ENCODE measurements at regions not wholly inside any gene's neighbourhood (a gene's known extent, or its start where the extent isn't known, plus 50 kb on each side); places are given as distances from the start of the nearest gene placed in this dataset.

DNA sequence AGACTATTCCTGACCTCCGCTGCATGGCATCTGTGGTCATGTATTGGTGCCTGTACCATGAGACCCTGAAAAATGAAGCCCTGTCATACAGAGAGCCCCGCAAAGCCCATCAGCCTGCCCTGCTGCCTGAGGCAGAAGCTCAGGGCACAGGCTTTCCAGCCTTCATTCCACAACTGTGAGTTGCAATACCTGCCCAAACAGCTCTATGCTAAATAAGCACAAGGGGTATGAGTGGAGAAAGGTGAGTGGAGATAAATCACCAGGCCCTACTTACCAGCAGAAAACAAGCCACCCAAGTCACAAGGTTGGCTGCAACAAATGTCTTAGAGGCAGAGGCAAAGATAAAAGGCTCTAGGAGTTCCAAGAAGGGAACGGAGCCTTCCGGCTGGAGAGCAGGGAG lies 277.4 kb downstream of the TNS1 start:
- TF ChIP-seq, protein P1, sequence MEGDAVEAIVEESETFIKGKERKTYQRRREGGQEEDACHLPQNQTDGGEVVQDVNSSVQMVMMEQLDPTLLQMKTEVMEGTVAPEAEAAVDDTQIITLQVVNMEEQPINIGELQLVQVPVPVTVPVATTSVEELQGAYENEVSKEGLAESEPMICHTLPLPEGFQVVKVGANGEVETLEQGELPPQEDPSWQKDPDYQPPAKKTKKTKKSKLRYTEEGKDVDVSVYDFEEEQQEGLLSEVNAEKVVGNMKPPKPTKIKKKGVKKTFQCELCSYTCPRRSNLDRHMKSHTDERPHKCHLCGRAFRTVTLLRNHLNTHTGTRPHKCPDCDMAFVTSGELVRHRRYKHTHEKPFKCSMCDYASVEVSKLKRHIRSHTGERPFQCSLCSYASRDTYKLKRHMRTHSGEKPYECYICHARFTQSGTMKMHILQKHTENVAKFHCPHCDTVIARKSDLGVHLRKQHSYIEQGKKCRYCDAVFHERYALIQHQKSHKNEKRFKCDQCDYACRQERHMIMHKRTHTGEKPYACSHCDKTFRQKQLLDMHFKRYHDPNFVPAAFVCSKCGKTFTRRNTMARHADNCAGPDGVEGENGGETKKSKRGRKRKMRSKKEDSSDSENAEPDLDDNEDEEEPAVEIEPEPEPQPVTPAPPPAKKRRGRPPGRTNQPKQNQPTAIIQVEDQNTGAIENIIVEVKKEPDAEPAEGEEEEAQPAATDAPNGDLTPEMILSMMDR (IDR thresholded peaks at IDR 0.05): no peak
- TF ChIP-seq POLR2A (IDR thresholded peaks at IDR 0.05): no peak

Data from uterus (tissue), 2 donors.